ENCODE measurements at regions not wholly inside any gene's neighbourhood (a gene's known extent, or its start where the extent isn't known, plus 50 kb on each side); places are given as distances from the start of the nearest gene placed in this dataset.

DNA sequence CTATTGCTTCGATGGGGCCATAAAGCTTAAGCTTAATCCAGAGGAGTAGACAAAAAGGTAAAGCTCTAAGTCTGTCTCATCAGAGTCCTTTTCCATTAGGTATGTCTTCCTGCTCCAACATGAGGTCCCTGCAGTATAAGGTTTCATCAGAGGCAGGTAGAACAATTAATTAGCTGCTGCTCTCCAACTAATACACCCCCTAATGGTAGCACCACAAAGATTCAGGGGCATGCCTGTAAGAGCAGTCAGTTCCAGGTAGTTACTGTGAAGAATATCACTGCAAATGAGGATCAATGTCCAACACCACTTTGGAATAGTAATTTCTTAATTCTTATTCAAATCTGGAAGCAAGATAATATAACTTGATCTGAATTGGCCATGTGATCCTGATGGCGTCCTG is 160.3 kb upstream of the ESRRG start:
- Histone ChIP-seq H3K27me3 (no peaks in the 10 kb centered on the region), H3K9me3 (no peaks in the 10 kb centered on the region), H3K4me3 (no peak overlapping the region), H3K36me3 (no peaks in the 10 kb centered on the region), H3K4me1 (no peaks in the 10 kb centered on the region), H3K27ac (no peak overlapping the region), H3K9ac (ENCODE audit: low read depth in 2 of 2, low read length in 2 of 2) (no peak overlapping the region)
- TF ChIP-seq, protein P1, sequence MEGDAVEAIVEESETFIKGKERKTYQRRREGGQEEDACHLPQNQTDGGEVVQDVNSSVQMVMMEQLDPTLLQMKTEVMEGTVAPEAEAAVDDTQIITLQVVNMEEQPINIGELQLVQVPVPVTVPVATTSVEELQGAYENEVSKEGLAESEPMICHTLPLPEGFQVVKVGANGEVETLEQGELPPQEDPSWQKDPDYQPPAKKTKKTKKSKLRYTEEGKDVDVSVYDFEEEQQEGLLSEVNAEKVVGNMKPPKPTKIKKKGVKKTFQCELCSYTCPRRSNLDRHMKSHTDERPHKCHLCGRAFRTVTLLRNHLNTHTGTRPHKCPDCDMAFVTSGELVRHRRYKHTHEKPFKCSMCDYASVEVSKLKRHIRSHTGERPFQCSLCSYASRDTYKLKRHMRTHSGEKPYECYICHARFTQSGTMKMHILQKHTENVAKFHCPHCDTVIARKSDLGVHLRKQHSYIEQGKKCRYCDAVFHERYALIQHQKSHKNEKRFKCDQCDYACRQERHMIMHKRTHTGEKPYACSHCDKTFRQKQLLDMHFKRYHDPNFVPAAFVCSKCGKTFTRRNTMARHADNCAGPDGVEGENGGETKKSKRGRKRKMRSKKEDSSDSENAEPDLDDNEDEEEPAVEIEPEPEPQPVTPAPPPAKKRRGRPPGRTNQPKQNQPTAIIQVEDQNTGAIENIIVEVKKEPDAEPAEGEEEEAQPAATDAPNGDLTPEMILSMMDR (IDR thresholded peaks at IDR 0.05): no peak
- DNase-seq: no peak
- intact Hi-C loops (cut with DNase I): no loop called here

DNA sequence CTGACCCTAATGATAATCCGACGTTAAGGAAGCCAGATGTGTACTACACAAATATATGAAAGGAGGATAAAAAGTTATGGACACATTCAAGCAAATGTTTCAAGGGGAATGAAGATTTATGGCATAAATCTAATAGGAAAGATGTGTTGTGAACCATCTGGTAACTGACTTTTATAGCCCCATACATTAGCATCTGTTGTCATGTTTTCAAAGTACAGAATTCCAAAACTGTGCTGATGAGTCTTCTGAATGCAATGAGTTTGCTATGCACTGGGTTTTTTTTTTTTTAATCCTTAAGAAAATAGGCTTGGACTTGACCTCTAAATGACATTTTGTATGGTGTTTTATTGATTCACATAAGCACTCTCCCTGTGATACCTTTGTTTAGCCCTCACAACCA is 158.5 kb upstream of the ESRRG start:
- TF ChIP-seq, protein P1 (IDR thresholded peaks at IDR 0.05): no peak
- Histone ChIP-seq H3K9me3 (no peaks in the 10 kb centered on the region), H3K4me3 (no peak overlapping the region), H3K9ac (ENCODE audit: low read depth in 2 of 2, low read length in 2 of 2) (no peak overlapping the region), H3K36me3 (no peaks in the 10 kb centered on the region), H3K27ac (no peak overlapping the region), H3K27me3 (no peaks in the 10 kb centered on the region), H3K4me1 (no peaks in the 10 kb centered on the region)
- intact Hi-C loops (cut with DNase I): no loop called here
- DNase-seq: no peak

DNA sequence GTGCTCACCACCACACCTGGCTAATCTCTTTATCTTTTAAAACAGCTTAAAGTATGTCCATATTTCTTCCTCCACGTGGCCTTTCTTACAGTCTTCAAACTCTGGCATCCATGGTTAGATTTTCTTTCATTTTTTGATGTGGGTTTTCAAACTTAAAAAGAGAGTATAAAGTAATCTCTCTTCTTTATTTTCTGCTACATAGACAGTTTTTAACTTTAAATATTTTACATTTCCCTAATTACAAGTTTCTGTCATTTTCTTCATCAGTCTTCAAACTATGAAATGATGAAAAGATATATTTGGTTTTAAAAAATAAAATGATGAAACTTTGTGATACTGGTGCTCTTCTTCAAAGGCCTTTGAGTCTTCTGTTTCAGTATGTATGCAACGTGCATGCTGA is 143.5 kb upstream of the ESRRG start:
- no peak overlapping the region for H3K4me3 ChIP-seq
- H3K36me3 ChIP-seq: no peaks in the 10 kb centered on the region
- no peaks in the 10 kb centered on the region for H3K27me3 ChIP-seq
- H3K4me1 ChIP-seq: no peaks in the 10 kb centered on the region
- no peak overlapping the region for H3K9ac ChIP-seq (ENCODE audit: low read depth in 2 of 2, low read length in 2 of 2)
- DNase-seq: no peak
- no peaks in the 10 kb centered on the region for H3K9me3 ChIP-seq
- H3K27ac ChIP-seq: no peak overlapping the region
- TF ChIP-seq, protein P1 (IDR thresholded peaks at IDR 0.05): no peak
- intact Hi-C loops (cut with DNase I): no loop called here

DNA sequence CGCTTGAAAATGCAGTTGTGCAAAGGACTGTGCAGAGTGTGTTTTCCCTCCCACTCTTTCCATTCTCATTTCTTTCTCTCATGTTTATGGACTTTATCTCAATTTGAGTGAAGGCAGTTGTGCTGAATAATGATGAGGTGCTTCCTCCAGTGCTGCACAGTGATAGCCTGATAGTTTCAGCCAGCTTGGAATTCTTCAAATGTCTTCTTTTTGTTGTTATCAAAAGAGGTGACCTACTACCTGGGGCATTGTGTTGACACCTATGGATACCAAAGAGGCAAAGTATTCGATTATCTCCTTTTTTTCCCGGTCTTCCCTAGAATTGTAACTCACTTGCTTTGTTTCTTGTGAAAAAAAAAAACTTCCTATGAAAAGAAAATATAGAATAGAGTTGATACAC is 132.6 kb upstream of the ESRRG start:
- no peaks in the 10 kb centered on the region for H3K9me3 ChIP-seq
- no peak overlapping the region for H3K4me3 ChIP-seq
- intact Hi-C loops (cut with DNase I): no loop called here
- H3K9ac ChIP-seq (ENCODE audit: low read depth in 2 of 2, low read length in 2 of 2): no peak overlapping the region
- DNase-seq: no peak
- no peak overlapping the region for H3K27ac ChIP-seq
- no peaks in the 10 kb centered on the region for H3K36me3 ChIP-seq
- H3K27me3 ChIP-seq: no peaks in the 10 kb centered on the region
- TF ChIP-seq, protein P1 (IDR thresholded peaks at IDR 0.05): no peak
- H3K4me1 ChIP-seq: no peaks in the 10 kb centered on the region

DNA sequence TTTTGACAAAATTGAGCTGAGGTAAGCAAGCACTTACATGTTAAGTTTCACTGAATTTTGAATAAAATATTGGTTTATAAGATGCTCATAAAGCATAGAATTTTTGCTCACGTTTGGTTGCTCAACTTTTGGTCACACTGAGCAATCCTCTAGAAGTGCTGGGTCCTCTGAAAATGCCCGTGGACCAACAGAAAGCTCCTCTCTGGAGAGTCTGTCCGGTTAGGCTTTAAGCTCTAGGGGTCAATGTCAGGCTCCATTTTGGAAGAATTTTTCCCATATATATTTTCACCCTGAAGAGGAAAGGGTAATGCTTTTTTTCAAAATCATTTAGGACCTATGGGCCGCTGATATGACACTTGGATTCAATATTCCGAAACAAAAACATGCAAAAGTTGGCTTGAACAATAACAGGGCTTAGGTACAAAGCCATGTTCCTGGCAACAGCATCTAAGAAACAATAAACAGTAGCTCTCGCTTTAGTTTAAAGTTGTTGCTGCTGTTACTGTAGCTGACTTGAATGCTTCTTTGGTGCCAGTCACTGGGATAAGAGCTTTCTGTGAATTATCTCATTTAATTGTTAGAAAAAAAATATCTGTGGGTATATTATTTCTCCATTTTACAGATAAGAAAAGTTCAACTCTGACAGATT is 131.7 kb upstream of the ESRRG start:
- intact Hi-C loops (cut with DNase I): no loop called here
- TF ChIP-seq, protein P1 (IDR thresholded peaks at IDR 0.05): no peak
- H3K36me3 ChIP-seq: no peaks in the 10 kb centered on the region
- H3K9me3 ChIP-seq: no peaks in the 10 kb centered on the region
- H3K4me1 ChIP-seq: no peaks in the 10 kb centered on the region
- no peak overlapping the region for H3K9ac ChIP-seq (ENCODE audit: low read depth in 2 of 2, low read length in 2 of 2)
- no peak overlapping the region for H3K27ac ChIP-seq
- no peak for DNase-seq
- no peaks in the 10 kb centered on the region for H3K27me3 ChIP-seq
- H3K4me3 ChIP-seq: no peak overlapping the region
